ENCODE measurements at regions not wholly inside any gene's neighbourhood (a gene's known extent, or its start where the extent isn't known, plus 50 kb on each side); places are given as distances from the start of the nearest gene placed in this dataset.

GRCh38 chr12:88388566-88389540 lies 191.4 kb downstream of the KITLG start:
- Histone ChIP-seq H3K79me2 (ENCODE audit: control insufficient read depth, insufficient read depth, low read length) (no peaks in the 10 kb centered on the region), H2AFZ (ENCODE audit: low read depth, low read length) (no peak overlapping the region), H3K4me2 (ENCODE audit: insufficient read depth, low read length) (no peak overlapping the region), H3K4me3 (replicated peaks in 1 of 3; ENCODE audit: insufficient read depth in 1 of 3, low read depth in 1 of 3, low read length in 3 of 3) (no peak overlapping the region), H4K20me1 (replicated peaks; ENCODE audit: control insufficient read depth, extremely low read depth, insufficient read depth, low read length) (no peaks in the 10 kb centered on the region), H3K4me1 (ENCODE audit: control insufficient read depth, extremely low read depth, insufficient read depth, low read length) (no peaks in the 10 kb centered on the region), H3K27me3 (ENCODE audit: control insufficient read depth in 2 of 2, insufficient read depth in 2 of 2, low read length in 2 of 2) (no peaks in the 10 kb centered on the region), H3K9ac (replicated peaks; ENCODE audit: extremely low read depth, insufficient read depth, low read length) (no peak overlapping the region), H3K27ac (ENCODE audit: insufficient read depth, low read depth, low read length) (no peak overlapping the region), H3K9me1 (replicated peaks; ENCODE audit: control insufficient read depth, extremely low read depth, insufficient read depth, low read length) (no peaks in the 10 kb centered on the region), H3K9me3 (replicated peaks; ENCODE audit: control insufficient read depth, insufficient read depth, low read length) (no peaks in the 10 kb centered on the region), H3K36me3 (ENCODE audit: control insufficient read depth in 2 of 2, extremely low read depth in 1 of 2, insufficient read depth in 2 of 2, low read length in 2 of 2) (no peaks in the 10 kb centered on the region)
- ChIA-PET CTCF (interaction anchor here (1.7 kb wide), 1 partner anchor 234 kb away, joined by 5 read pairs; no protein-coding TSS in a partner anchor), POLR2A (no interaction called here)
- TF ChIP-seq FOS (IDR thresholded peaks at IDR 0.05; ENCODE audit: borderline replicate concordance, insufficient read depth, low read length) = no peak
- no peak for TF ChIP-seq MYC (IDR thresholded peaks at IDR 0.05; ENCODE audit: low read depth, low read length)
- intact Hi-C loops (cut with micrococcal nuclease) = no loop called here
- DNase-seq (ENCODE audit: low read depth, low spot score) (no peak), FAIRE-seq (no peak)
- dilution Hi-C loops (cut with MboI; ENCODE audit: extremely low pct_ligation_motif_present, low sequenced_read_pairs) = no loop called here
- no TSS peak for BruUV-seq (replicated peaks)

GRCh38 chr12:88390811-88391210 lies 189.5 kb downstream of the KITLG start:
- no TSS peak for BruUV-seq (replicated peaks)
- ChIA-PET POLR2A (no interaction called here), CTCF (interaction anchor here (0.9 to 1.4 kb wide), 2 partner anchors 9 to 236 kb away, joined by 3 to 4 read pairs; no protein-coding TSS in a partner anchor)
- intact Hi-C loops (cut with micrococcal nuclease) (loop anchor here (10.0 kb wide), 1 partner anchor 604 kb away; no protein-coding TSS in a partner anchor), dilution Hi-C loops (cut with MboI; ENCODE audit: extremely low pct_ligation_motif_present, low sequenced_read_pairs) (no loop called here)
- no peaks in the 10 kb centered on the region for H3K36me3 ChIP-seq (ENCODE audit: control insufficient read depth in 2 of 2, extremely low read depth in 1 of 2, insufficient read depth in 2 of 2, low read length in 2 of 2)
- no peaks in the 10 kb centered on the region for H3K9me1 ChIP-seq (replicated peaks; ENCODE audit: control insufficient read depth, extremely low read depth, insufficient read depth, low read length)
- no peak overlapping the region for H3K27ac ChIP-seq (ENCODE audit: insufficient read depth, low read depth, low read length)
- H4K20me1 ChIP-seq (replicated peaks; ENCODE audit: control insufficient read depth, extremely low read depth, insufficient read depth, low read length) = no peaks in the 10 kb centered on the region
- no peak for FAIRE-seq
- no peak overlapping the region for H3K9ac ChIP-seq (replicated peaks; ENCODE audit: extremely low read depth, insufficient read depth, low read length)
- no peaks in the 10 kb centered on the region for H3K4me1 ChIP-seq (ENCODE audit: control insufficient read depth, extremely low read depth, insufficient read depth, low read length)
- DNase-seq (ENCODE audit: low read depth, low spot score) = no peak
- H3K79me2 ChIP-seq (ENCODE audit: control insufficient read depth, insufficient read depth, low read length) = no peaks in the 10 kb centered on the region
- H3K4me2 ChIP-seq (ENCODE audit: insufficient read depth, low read length) = no peak overlapping the region
- H3K27me3 ChIP-seq (ENCODE audit: control insufficient read depth in 2 of 2, insufficient read depth in 2 of 2, low read length in 2 of 2) = no peaks in the 10 kb centered on the region
- H2AFZ ChIP-seq (ENCODE audit: low read depth, low read length) = no peak overlapping the region
- no peaks in the 10 kb centered on the region for H3K9me3 ChIP-seq (replicated peaks; ENCODE audit: control insufficient read depth, insufficient read depth, low read length)
- TF ChIP-seq CTCF (IDR thresholded peaks at IDR 0.05; ENCODE audit: extremely low read depth in 1 of 2, insufficient read depth in 1 of 2, low read depth in 1 of 2, low read length in 2 of 2) (no peak), MAX (IDR thresholded peaks at IDR 0.05; ENCODE audit: insufficient read depth, insufficient read length) (no peak), JUN (IDR thresholded peaks at IDR 0.05; ENCODE audit: borderline replicate concordance, insufficient read depth, insufficient read length, low read depth) (no peak), EZH2 (IDR thresholded peaks at IDR 0.05; ENCODE audit: borderline replicate concordance, low read depth, low read length, severe bottlenecking) (no peak), MYC (IDR thresholded peaks at IDR 0.05; ENCODE audit: low read depth, low read length) (no peak), FOS (IDR thresholded peaks at IDR 0.05; ENCODE audit: borderline replicate concordance, insufficient read depth, low read length) (no peak), GATA2 (IDR thresholded peaks at IDR 0.05; ENCODE audit: insufficient read depth, insufficient read length, low read depth, low read length) (no peak), POLR2A (IDR thresholded peaks at IDR 0.05; ENCODE audit: low read depth, low read length) (no peak), POLR2AphosphoS5 (IDR thresholded peaks at IDR 0.05; ENCODE audit: insufficient read depth, low read depth, low read length) (no peak)
- no peak overlapping the region for H3K4me3 ChIP-seq (replicated peaks in 1 of 3; ENCODE audit: insufficient read depth in 1 of 3, low read depth in 1 of 3, low read length in 3 of 3)

Data from endothelial cell of umbilical vein (primary cell).